GM19324 (cell line): ENCODE measurements at regions not wholly inside any gene's neighbourhood (a gene's known extent, or its start where the extent isn't known, plus 50 kb on each side); places are given as distances from the start of the nearest gene placed in this dataset.
"Not testable (repeated sequence)": the region's sequence is repeated elsewhere in the genome, so short reads cannot be mapped to it uniquely, and the experiment has no call there.

Experiments
- ATAC-seq: cut with Tn5 transposase; IDR thresholded peaks from one replicate; pipeline ENCODE4 v1.9.1; 2021; ENCODE audit warnings: mild to moderate bottlenecking, moderate library complexity; ENCODE audit not compliant: unreplicated experiment, low FRiP score

DNA sequence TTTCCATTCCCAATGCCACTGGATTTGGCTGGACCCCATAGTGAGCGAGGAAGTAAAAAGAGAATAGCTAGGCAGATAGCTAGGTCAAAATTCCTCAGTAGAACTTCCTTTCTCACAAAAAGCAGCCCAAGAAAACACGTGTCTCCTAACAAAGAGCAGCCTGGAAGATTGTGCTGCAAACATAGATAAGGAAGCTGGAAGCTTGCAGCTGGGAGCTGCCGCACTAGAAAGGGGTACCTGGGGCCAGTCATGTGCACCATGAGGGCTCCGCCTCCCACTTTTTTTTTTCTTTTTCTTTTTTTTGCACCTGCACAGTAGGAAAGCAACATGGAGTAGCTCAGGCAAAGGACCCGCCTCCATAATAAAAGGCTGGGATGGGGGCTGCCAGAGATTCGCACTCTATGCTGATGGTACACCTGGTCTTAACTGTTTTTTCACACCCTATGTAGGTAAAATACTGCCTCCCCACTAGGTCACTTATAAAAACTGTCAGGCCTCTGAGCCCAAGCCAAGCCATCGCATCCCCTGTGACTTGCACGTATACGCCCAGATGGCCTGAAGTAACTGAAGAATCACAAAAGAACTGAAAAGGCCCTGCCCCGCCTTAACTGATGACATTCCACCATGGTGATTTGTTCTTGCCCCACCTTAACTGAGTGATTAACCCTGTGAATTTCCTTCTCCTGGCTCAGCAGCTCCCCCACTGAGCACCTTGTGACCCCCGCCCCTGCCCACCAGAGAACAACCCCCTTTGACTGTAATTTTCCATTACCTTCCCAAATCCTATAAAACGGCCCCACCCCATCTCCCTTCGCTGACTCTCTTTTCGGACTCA lies 521.6 kb downstream of the IRS2 start:
- not testable (repeated sequence) for ATAC-seq

DNA sequence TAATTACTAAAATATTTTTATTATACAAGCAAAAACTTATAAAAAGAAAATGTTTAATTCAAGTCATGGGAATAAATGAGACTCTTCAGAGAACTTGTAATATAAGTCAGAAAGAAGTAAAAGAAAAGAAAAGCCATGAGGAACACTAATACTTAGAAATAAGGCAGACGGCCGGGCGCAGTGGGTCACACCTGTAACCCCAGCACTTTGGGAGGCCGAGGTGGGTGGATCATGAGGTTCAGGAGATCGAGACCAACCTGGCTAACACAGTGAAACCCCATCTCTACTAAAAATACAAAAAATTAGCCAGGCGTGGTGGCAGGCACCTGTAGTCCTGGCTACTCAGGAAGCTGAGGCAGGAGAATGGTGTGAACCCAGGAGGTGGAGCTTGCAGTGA lies 528.6 kb downstream of the IRS2 start:
- not testable (repeated sequence) for ATAC-seq
